GM12872 (cell line): ENCODE measurements at regions not wholly inside any gene's neighbourhood (a gene's known extent, or its start where the extent isn't known, plus 50 kb on each side); places are given as distances from the start of the nearest gene placed in this dataset.

Experiments
- TF ChIP-seq, protein P1 (sequence below): IDR thresholded peaks from 3 replicates; pipeline ENCODE4 v1.5.1; 2011; ENCODE audit warnings: low read depth, mild to moderate bottlenecking, low read length, moderate library complexity; ENCODE audit not compliant: insufficient read depth

DNA sequence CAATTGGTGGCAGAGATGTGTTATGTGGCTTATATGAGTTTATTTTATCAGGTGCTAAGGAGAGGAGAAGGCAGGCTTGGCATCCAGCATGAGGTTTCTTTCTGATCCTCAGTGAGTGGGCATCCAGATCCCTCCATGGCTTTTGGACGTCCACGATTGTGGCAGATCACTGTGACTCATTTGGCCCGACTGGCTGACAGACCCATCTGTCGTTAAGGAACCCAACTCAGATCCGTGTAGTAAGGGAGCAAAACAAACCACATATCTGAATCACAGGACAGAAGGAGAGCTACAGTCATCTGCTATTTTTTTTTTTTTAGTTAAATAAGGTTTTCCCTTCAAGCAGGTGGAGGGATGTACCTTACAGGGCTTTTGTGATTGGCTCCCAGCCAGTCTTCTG is 197.0 kb upstream of the KCNH8 start:
- TF ChIP-seq, protein P1, sequence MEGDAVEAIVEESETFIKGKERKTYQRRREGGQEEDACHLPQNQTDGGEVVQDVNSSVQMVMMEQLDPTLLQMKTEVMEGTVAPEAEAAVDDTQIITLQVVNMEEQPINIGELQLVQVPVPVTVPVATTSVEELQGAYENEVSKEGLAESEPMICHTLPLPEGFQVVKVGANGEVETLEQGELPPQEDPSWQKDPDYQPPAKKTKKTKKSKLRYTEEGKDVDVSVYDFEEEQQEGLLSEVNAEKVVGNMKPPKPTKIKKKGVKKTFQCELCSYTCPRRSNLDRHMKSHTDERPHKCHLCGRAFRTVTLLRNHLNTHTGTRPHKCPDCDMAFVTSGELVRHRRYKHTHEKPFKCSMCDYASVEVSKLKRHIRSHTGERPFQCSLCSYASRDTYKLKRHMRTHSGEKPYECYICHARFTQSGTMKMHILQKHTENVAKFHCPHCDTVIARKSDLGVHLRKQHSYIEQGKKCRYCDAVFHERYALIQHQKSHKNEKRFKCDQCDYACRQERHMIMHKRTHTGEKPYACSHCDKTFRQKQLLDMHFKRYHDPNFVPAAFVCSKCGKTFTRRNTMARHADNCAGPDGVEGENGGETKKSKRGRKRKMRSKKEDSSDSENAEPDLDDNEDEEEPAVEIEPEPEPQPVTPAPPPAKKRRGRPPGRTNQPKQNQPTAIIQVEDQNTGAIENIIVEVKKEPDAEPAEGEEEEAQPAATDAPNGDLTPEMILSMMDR: no peak

DNA sequence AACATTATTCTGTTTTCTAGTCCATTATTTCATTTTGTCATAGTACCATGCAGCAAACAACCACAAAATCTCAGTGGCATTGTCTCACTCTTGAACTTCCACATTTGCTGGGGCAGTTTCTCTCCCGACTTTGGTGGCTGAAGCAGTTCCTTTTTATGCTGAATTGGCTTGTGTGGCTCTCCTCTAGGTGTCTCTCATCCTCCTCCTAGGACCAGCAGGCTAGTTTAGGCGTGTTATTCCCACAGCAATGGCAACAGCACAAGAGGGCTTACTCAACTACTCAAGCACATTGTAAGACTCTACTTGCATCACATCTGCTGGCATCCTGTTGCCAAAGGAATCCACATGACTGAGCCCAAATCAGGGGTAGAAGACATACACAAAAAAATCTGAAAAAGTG is 201.8 kb upstream of the KCNH8 start:
- TF ChIP-seq, protein P1: no peak

DNA sequence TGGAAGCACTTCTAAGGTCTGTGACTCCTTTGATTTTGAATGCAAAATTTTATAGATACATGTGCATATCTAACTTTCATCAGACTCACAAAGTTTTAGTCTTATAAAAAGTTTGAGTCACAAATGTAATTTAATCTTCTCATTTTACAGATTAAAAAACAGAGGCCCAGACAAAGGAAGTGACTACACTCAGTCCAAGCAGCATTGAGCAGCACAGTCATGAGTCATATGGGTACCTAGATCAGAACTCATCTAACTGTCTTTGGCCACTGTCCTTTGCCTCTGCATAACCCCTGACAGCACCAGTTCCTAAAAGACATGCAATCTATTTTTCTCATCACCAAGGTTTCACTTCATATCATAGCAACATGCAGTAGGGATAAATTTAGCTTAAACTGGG is 210.7 kb upstream of the KCNH8 start:
- TF ChIP-seq, protein P1: no peak

DNA sequence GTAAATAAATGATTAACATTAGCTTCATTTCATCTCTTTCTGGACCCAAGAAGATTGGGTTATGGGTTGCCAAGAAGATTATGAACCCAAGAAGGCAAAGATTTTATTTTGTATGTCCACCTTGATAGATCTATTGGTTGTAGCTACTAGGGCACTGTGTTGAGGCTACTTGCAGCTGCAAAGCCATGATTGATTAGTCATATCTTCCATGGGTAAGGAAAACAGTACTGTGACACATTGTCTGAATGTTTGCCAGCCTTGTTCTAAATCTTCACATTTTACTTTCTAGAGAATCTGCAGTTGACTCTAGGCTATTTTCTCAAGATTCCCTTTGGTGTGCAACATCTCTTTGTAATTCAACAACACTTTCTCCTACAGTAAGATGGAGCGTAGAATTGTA is 229.2 kb upstream of the KCNH8 start:
- TF ChIP-seq, protein P1: no peak

DNA sequence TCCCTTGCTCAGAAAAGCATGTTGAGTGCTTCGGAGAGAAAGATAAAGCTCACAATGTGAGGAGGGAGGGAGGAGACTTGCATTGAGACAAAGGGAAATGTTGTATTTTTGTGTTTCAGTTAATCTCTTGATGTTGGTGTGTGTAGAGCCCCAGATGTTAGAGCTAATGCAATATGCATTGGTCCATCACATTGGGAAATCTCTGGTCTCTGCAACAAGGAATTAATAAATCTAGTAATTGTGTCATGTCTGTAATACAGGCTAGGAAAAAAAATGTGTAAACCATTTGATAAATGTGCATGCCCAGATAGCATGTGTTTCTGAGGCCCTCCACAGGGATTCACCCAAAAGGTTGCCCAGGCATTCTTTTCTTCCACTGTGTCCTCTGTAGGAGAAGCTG is 230.4 kb upstream of the KCNH8 start:
- TF ChIP-seq, protein P1: no peak

DNA sequence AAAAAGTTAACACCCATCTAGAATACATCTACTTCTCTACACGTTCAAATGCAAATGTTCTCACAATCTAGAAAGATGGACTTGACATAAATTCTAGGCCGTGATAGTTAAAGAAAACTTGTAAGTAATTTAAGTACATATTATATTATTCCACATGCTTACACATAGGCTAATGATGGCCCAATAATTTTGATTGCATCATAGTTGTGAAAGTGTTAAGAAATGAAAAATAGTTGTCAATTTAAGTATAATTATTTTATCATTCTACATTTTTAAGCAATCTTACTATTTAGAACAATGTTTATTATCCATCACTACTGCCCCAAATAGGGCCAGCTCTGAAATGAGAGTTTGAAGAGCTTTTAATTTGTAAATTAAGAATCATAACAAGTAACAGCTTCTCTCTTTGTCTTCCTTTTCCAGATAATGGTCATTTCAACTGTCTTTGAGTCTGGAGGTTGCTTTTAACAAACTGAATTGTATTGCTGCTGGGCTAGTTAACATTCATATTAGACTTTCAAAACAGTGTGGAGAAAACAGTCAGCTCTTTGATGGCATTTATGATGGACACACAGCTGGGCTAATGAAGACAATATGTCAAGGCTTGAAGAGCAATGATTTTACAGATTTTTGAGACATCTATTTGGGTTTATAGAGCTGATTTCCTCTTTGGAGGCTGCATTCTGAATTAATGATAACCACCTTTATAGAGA is 246.1 kb upstream of the KCNH8 start:
- TF ChIP-seq, protein P1: no peak

DNA sequence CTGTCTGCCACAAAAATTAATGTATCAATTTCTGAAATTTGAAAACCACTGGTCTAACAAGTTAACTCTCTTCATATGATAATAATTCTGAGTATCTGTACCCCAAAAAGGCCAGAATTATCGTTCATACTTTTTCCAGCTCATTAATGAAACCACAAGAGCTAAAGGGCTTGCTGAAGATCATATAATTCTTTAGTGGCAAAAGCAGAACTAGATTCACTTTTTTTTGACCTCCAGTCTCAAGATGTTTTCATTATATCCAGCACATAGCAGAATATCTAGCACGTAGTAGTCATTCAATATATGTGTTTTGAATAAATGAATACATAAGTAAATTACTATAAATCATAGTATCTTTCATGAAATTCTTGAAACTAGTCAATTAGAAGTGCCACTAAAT is 246.7 kb upstream of the KCNH8 start:
- TF ChIP-seq, protein P1: no peak
